ENCODE measurements at regions not wholly inside any gene's neighbourhood (a gene's known extent, or its start where the extent isn't known, plus 50 kb on each side); places are given as distances from the start of the nearest gene placed in this dataset.

DNA sequence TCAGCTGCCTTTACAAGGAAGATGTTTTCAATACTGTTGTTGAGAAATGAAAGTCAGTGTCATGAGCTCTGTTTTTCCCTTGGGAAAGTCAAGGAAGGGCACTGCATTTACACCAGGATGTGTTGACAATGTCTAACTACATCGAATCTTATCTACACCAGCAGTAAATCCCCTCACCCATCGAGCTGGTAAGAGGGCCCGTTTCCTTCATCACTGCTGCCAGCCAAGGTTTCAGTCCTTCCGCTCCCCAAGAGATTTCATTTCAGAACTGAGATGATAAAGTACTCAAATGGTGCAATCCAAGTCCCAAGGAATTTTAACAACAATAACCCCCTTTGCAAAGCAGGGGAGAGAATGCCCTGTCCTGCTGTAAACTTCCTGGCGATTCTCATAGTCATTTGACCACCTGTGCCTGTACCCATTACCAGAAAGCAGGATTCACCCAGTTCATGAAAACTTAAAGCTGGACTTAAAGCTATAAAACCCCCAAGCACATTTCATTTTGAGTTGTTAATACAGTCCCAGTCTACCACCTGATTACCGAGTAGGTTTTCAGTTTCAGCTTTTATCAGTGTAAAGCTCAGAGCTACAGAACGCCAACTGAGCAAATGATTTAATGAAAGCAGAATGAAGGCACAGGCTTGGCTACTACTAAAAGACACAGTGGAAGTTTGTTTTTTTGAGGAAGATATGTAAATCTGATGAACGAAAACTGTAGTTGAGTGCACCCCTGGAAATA is 122.5 kb upstream of the TAB2 start:
- TF ChIP-seq, protein P1, sequence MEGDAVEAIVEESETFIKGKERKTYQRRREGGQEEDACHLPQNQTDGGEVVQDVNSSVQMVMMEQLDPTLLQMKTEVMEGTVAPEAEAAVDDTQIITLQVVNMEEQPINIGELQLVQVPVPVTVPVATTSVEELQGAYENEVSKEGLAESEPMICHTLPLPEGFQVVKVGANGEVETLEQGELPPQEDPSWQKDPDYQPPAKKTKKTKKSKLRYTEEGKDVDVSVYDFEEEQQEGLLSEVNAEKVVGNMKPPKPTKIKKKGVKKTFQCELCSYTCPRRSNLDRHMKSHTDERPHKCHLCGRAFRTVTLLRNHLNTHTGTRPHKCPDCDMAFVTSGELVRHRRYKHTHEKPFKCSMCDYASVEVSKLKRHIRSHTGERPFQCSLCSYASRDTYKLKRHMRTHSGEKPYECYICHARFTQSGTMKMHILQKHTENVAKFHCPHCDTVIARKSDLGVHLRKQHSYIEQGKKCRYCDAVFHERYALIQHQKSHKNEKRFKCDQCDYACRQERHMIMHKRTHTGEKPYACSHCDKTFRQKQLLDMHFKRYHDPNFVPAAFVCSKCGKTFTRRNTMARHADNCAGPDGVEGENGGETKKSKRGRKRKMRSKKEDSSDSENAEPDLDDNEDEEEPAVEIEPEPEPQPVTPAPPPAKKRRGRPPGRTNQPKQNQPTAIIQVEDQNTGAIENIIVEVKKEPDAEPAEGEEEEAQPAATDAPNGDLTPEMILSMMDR (IDR thresholded peaks at IDR 0.05; ENCODE audit: borderline replicate concordance, insufficient read depth, low read depth, low read length), result no peak
- no peak overlapping the region for H3K4me3 ChIP-seq (ENCODE audit: low read depth, low read length)

DNA sequence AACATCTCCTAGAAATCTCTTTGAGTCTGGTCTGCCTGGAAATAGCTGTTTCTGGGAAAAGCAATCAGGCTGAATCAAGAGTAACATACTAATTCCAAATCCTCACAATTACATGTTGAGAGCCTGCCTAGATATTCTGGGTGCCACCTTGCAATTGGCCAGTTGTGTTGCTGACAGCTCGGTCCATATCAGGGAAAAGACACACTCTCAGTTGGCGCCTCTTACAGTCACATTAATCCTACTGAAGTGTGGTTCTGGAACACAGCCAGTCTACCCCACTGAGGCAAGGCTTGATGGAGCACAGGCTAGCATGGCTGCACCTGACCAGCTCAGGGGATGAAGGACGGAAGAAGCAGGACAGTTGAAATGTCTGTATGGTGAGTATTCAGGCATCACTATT is 121.4 kb upstream of the TAB2 start:
- H3K4me3 ChIP-seq (ENCODE audit: low read depth, low read length), result no peak overlapping the region
- TF ChIP-seq, protein P1 (IDR thresholded peaks at IDR 0.05; ENCODE audit: borderline replicate concordance, insufficient read depth, low read depth, low read length), result no peak

DNA sequence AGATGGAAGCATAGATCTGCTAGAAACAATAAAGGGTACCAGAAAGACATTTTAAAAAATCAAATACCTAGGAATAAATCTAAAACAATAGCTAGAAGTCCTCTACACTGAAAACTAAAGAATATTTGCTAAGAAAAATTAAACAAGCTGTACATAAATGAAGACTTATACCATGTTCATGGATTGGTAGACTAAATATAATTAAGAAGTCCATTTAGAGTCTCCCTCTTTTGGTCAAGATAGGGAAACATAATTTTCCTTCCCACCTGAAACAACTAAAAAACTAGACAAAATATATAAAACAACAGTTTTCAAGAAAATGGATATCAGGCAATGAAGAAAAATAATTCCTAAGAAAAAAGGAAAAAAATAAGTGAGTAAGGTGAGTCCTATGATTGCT is 120.0 kb upstream of the TAB2 start:
- TF ChIP-seq, protein P1 (IDR thresholded peaks at IDR 0.05; ENCODE audit: borderline replicate concordance, insufficient read depth, low read depth, low read length), result no peak

DNA sequence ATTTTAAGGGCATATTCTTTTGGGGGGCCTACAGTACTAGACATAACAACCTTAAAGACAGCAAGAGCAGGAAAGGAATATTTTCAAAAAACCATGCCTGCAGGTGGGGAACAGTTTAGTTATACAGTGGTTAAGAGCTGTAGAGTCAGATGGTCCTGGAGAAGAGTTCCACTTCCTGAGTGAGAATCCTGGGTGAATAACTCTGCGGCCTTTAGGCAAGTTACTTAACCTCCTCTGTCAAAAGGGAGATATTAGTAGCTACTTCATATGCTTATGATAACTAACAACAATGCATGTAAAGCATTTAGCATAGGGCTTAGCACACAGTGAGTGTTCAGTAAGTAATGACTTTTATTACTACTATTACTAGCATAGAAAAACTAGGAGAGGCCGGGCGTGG is 119.2 kb upstream of the TAB2 start:
- no peak overlapping the region for H3K4me3 ChIP-seq (ENCODE audit: low read depth, low read length)
- TF ChIP-seq, protein P1 (IDR thresholded peaks at IDR 0.05; ENCODE audit: borderline replicate concordance, insufficient read depth, low read depth, low read length), result no peak

More for the DNA sequence above, 120.0 kb upstream of the TAB2 start:
- H3K4me3 ChIP-seq (ENCODE audit: low read depth, low read length), result no peak overlapping the region

DNA sequence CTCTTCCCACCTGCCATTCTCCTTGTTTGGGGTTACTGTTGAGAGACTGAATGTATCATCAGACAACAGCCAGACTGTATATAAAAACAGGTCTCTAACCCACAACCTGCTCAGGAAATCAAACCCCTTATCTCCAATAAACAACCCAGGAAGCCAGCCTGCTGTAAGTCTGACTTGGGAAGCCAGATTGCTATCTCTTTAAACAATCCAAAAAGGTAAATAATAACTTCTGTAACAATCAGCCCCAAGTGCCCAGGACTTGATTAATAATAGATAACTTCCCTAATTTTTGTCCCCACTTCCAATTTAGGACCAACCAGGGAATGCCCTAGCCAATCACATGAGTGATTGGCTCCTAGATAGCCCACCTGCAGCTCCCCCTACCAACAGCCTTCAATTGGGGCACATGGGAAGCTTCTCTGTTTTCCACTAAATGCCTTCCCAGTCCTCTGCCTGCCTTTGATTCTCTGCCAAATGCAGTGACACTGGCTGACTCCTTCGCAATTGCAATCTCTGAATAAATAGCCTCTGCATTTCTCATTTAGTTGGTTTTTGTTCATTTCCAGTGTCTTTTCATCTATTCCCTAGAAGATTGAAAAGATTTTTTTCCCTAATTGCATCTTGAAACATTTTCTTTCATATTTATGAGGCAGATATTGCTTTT is 117.1 kb upstream of the TAB2 start:
- H3K4me3 ChIP-seq (ENCODE audit: low read depth, low read length), result no peak overlapping the region
- TF ChIP-seq, protein P1 (IDR thresholded peaks at IDR 0.05; ENCODE audit: borderline replicate concordance, insufficient read depth, low read depth, low read length), result no peak

DNA sequence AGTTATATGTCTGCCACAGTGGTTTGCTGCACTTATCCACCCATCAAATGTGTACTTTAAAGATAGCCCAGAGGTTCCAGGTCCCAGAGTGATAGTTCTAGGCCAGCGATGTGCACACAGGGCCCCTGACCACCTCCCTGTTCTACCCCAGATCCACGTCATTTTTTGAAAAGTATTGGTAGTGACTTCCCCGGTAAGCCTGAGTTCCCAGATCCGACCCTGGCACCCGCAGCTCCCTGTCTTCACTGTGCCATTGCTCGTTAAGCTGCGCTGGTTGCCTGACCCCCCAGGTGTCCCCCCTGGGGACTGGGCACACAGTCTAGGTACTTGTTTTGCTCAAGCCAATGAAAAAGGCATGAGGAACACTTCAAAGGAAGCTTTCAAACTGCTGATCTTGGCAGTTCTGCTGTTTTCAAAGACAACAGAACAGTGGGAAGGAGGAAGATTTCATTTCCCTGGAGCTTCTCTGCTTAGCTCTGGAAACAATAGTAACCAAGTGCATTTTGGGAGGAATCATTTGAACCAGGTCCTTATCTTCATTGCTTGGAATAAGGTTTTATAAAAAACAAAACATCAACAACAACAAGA is 116.3 kb upstream of the TAB2 start:
- H3K4me3 ChIP-seq (ENCODE audit: low read depth, low read length), result no peak overlapping the region

More for the DNA sequence above, 116.3 kb upstream of the TAB2 start:
- TF ChIP-seq, protein P1 (IDR thresholded peaks at IDR 0.05; ENCODE audit: borderline replicate concordance, insufficient read depth, low read depth, low read length), result no peak

Measured in GM12875 (cell line).